ENCODE measurements at regions not wholly inside any gene's neighbourhood (a gene's known extent, or its start where the extent isn't known, plus 50 kb on each side); places are given as distances from the start of the nearest gene placed in this dataset.

DNA sequence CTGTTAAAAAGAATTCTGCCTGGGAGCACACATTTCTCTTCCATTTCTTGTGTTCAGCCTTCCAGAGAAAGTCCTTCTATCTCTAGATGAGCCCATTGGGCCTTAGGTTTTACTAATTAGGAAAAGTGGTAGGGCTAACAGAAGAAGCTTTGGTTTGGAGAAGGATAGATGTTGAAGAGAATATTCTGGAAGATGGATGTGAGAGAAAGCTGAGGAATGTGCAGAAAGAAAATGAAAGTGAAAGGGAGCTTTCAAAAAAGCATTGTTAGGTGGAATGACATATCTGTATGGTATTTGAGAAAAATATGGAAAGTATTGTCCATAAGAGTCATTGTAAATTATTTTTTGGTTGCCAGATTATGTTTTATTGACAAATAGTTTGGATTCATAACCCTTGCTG is 474.8 kb upstream of the SLIT2 start:
- no peak for DNase-seq (ENCODE audit: low spot score)

- peak; percentile 22 for DNase-seq (ENCODE audit: low spot score)
Observed at GRCh38 chr4:19776021-19776459, 475.7 kb upstream of the SLIT2 start.

DNA sequence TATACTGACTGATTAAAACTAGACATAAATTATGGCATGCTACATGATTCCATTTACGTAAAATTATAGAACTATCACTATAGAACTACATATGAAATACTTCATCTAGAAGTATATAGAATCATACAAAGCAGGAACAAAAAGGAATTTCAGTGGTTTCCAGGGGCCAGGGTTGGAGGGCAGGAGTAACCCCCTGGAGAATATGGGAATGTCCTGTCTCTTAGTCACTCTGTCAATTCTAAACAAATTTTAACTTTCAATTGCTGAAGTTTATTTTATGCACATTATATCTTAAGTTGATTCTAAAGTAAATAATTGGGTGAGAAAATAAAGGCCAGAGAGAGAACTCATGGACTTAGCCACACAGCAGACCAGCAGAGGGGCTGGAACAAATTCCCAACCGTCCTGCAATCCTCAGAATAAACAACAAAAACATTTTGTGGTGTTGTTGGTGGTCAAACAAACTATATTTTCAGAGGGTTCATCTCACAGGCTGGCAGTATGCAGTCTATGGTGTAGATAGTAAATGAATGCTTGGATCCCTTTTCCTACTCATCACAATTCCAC is 476.9 kb upstream of the SLIT2 start:
- DNase-seq (ENCODE audit: low spot score) = no peak

DNA sequence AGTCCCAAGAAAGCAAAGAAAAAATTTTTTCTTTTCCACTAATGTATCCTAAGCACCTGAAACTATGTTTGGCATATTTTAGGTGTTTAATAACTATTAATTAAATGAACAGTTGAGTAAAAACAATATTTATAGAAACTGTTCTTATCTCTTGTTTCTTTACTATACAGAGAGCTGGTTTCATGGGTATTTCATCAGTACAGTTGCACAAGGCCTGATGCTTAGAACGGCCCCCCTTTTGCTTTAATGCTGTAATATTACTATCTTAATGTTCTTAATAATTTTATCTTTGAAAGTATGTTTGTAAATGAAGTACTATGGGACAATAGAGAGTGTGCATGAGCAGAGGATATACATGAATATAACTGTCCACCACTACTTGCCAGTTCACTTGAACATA is 479.1 kb upstream of the SLIT2 start:
- DNase-seq (ENCODE audit: low spot score) = no peak

DNA sequence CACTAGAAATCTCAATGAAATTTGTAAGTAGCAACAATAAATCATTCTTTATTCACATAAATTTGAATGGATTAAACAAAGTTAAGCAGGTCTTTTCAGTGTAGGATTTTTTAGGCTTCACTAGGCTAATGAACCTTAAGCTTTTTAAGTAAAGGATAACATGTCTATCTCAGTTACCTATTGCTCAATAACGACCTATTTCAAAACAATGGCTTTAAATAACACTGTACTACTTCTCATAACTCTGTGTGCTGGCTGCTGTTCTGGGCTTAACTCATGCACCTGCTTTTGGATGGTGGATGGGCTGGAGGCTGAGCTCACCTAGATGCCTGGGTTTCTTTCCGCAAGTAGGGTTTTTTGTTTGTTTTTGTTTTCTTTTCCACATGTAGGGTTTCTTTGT is 495.0 kb upstream of the SLIT2 start:
- DNase-seq (ENCODE audit: low spot score) = no peak

DNA sequence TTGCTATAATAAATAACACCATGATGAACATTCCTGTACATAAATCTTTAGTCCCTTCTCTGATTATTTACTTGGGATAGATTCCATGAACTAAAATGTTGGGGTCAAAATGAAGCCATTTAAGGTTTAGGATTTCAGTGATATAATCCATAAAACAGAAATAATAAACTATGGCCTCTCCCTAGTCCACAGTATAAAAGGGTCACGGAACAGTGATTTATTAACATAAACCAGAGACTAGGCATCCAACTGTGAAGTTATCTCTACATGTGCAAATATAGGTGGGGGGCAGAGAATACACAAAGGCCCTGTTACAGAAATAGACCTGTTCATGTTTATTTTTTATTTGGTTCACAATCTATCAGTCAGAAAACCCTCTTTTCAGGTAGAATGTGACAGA is 499.1 kb upstream of the SLIT2 start:
- DNase-seq (ENCODE audit: low spot score) = no peak

- DNase-seq (ENCODE audit: low spot score) = no peak
Observed at GRCh38 chr4:19748519-19749479, 502.9 kb upstream of the SLIT2 start.

- no peak for DNase-seq (ENCODE audit: low spot score)
Observed at GRCh38 chr4:19746377-19746776, 505.3 kb upstream of the SLIT2 start.

DNA sequence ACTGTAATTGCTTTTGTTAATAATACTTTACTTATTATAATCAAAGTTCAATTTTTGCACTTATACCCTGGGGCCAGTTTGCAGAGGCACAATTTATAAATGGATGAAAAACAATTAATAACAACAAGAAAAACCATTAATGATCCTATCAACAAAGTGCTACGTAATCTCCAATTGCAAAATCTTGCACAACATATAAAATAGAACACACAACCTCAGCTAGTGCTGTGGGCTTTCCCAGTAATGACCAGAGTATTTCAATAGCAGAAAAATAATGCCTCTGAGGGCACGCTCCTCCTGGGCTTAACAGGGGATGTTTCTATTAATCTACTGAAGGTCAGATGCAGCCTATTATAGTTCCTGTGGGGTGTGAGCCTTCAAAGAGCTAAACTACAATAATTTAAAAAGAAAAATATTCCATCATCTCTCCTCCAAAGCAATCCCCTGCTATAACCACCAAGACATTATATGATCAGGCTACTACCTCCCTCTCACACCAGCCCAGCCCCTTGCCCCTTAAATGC is 508.5 kb upstream of the SLIT2 start:
- DNase-seq (ENCODE audit: low spot score) = no peak

- peak; percentile 26 for DNase-seq (ENCODE audit: low spot score)
Observed at GRCh38 chr4:19739101-19739651, 512.5 kb upstream of the SLIT2 start.

GRCh38 chr4:19736968-19737756 is 514.5 kb upstream of the SLIT2 start:
- DNase-seq (ENCODE audit: low spot score) = no peak

GRCh38 chr4:19735012-19735411 is 516.7 kb upstream of the SLIT2 start:
- DNase-seq (ENCODE audit: low spot score) = peak; percentile 4

DNA sequence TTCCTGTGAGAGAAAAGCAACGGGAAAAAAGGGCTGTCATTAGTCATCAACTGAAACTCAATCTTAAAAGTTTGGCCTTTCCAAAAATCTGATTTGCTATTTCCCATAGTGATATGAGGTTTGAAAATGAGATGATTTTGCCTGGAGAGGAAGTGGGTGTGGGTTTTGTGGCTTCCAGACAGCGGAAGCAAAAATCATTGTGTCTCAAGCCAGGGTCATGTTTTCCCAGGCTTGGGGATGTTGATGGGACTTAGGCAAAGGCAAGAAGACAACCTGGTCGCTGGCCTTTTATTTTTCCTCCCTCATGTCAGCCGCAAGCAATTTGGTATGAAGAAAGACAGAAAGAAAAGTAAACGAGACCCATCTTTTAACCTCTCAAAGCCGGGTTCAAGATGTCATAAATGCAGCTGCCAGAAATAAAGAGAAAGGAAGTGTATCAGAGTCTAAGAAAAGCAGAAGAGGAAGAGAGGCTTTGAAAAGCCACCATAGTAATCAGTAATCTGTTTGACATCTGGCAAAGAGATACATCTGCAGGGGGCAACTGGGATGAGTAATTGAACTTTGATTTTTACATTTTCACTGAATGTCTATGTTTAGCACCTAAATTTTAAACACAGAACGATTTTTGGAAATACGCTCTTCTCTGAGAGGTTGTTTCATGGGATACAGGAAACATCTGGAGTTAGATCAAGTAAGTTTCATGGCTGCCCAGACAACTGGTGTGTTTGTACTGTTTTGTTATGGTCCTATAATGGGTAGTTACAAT is 521.6 kb upstream of the SLIT2 start:
- peak; percentile 2 for DNase-seq (ENCODE audit: low spot score)

- no peak for DNase-seq (ENCODE audit: low spot score)
Observed at GRCh38 chr4:19728773-19729172, 522.9 kb upstream of the SLIT2 start.

DNA sequence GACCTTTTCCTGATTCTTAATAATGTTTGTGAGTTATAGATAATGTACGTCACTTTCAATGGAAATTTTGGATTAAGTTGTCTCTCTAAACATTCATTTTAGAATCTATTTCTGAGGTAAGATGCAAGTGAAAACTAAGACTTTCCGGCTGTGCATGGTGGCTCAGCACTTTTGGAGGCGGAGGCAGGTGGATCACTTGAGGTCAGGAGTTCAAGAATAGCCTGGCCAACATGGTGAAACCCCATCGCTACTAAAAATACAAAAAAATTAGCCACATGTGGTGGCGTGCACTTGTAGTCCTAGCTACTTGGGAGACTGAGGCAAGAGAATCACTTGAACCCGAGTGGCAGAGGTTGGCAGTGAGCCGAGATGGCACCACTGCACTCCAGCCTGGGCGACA is 524.6 kb upstream of the SLIT2 start:
- no peak for DNase-seq (ENCODE audit: low spot score)

GRCh38 chr4:19725130-19725529 is 526.6 kb upstream of the SLIT2 start:
- no peak for DNase-seq (ENCODE audit: low spot score)

GRCh38 chr4:19722404-19722803 is 529.3 kb upstream of the SLIT2 start:
- no peak for DNase-seq (ENCODE audit: low spot score)

DNA sequence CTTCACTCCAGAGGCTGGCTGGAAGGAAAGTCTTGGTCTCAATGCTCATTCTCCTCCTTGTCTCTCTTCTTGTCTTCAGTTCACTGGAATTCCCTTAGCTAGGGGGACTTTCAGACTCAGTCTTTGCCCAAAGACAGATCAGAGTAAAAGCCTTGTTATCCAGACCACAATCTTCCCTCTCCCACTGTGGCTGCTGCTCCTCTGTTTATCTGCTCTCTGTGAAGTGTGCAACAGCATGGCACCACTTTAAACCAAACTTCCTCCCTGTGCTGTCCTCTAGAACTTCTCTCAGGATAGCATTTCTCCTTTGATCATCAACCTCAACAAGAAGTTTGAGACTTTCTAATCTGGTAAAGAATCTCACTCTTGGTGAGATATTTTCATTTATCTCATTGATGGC is 530.1 kb upstream of the SLIT2 start:
- DNase-seq (ENCODE audit: low spot score) = no peak

- no peak for DNase-seq (ENCODE audit: low spot score)
Observed at GRCh38 chr4:19720610-19721009, 531.1 kb upstream of the SLIT2 start.

- no peak for DNase-seq (ENCODE audit: low spot score)
Observed at GRCh38 chr4:19720190-19720589, 531.5 kb upstream of the SLIT2 start.

- DNase-seq (ENCODE audit: low spot score) = peak; percentile 8
Observed at GRCh38 chr4:19711871-19712270, 539.8 kb upstream of the SLIT2 start.
